ENCODE measurements at regions not wholly inside any gene's neighbourhood (a gene's known extent, or its start where the extent isn't known, plus 50 kb on each side); places are given as distances from the start of the nearest gene placed in this dataset.

- TF ChIP-seq MEF2A (IDR thresholded peaks at IDR 0.05; ENCODE audit: borderline replicate concordance, low read depth) (no peak), EP300 (IDR thresholded peaks at IDR 0.05; ENCODE audit: borderline replicate concordance in 1 of 2, low read depth in 1 of 2, low read length in 1 of 2) (no peak), GABPA (IDR thresholded peaks at IDR 0.05; ENCODE audit: low read depth) (no peak), CTCF (IDR thresholded peaks at IDR 0.05) (no peak), RXRA (IDR thresholded peaks at IDR 0.05; ENCODE audit: borderline replicate concordance, low read depth) (no peak)
- TF ChIP-seq, protein P1, sequence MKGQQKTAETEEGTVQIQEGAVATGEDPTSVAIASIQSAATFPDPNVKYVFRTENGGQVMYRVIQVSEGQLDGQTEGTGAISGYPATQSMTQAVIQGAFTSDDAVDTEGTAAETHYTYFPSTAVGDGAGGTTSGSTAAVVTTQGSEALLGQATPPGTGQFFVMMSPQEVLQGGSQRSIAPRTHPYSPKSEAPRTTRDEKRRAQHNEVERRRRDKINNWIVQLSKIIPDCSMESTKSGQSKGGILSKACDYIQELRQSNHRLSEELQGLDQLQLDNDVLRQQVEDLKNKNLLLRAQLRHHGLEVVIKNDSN (IDR thresholded peaks at IDR 0.05; ENCODE audit: borderline replicate concordance, low read depth), result no peak
Observed at GRCh38 chr6:27178860-27179259, 68.6 kb upstream of the PRSS16 start.
